Fibroblast of pulmonary artery (primary cell): ENCODE measurements at regions not wholly inside any gene's neighbourhood (a gene's known extent, or its start where the extent isn't known, plus 50 kb on each side); places are given as distances from the start of the nearest gene placed in this dataset.
A peak's percentile ranks its signal among the peaks of the same experiment; 100 is the strongest.

Experiments used
- DNase-seq: peaks from one replicate; pipeline ENCODE4 v3.0.0-alpha.2; 2010; ENCODE audit warnings: low read depth
- H3K4me3 ChIP-seq: replicated peaks from 2 replicates; pipeline ENCODE4 v1.5.1; 2011; ENCODE audit warnings: low read depth, mild to moderate bottlenecking, control low read depth, low read length, moderate library complexity
- CTCF ChIP-seq: IDR thresholded peaks from 2 replicates; pipeline ENCODE4 v1.5.1; 2011; ENCODE audit warnings: mild to moderate bottlenecking, control low read depth, low read length, inconsistent platforms; ENCODE audit errors: missing control alignments

DNA sequence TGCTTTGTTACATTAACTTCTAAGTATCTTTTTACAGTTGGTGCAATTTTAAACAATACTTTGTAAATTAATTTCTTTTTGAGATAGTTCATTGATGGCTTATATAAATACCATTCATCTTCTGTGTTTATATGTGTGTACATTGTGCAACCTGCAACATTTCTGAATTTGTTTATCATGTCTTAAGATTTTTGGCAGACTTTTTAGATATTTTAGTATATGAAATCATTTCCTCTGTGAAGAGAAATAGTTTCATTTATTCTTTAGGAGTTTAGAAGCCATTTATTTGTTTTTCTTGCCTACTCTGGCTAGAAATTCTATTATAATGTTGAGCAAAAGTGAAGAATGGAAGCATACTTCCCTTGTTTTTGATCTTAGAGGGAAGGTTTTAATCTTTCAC is 337.8 kb upstream of the DSEL start:
- DNase-seq: peak; percentile 62
- H3K4me3 ChIP-seq: no peak overlapping the region
- TF ChIP-seq CTCF: no peak

DNA sequence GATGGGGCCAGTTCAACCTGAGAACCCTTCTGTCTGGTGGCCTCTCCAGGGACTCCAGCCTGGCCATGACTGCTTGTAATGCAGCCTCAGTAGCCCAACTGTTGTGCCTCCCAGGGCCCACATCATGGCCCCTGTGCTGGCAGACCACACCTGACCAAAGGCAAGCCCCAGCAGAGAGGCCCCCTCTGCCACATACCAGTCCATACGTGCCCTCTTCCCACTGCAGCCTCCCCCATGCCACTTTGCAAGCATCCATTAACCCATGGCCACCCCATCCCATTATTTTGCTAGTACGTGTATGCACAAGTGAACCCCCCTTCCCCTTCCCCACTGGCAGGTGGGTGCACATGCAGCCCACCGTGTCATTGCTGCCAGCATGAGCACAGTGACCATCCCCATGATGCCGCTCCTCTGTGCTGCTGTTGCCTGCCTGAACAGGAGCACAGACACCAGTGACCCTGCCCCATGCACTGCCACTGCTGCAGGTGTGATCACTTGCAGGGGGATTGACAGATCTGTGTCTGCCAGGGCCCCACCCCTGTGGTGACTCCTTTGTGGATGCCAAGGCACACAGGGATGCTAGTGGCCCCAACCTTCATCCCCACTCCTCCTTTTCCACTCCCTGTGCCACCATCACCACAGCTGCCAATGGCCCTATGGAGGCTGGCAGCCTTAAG is 330.0 kb upstream of the DSEL start:
- TF ChIP-seq CTCF: no peak
- no peak for DNase-seq
- no peak overlapping the region for H3K4me3 ChIP-seq

DNA sequence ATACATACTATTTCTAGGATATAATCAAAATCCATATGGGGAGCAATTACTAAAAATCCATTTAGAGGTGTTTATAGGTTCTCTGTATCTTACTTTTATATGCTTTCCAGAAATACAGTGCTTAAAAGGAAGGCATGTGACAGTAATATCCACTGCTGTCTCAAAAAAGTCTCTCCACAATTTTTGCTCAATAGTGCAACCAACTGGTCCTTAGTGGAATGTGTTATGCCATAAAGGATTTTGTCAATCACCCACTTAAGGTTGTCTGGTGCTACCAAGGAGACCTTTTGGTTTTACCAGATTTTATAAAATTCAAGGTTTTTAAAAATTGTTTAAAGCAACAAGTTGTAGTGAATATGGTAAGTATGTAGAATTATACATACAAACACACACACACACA is 328.5 kb upstream of the DSEL start:
- peak; percentile 45 for DNase-seq
- TF ChIP-seq CTCF: peak; percentile 33
- no peak overlapping the region for H3K4me3 ChIP-seq

DNA sequence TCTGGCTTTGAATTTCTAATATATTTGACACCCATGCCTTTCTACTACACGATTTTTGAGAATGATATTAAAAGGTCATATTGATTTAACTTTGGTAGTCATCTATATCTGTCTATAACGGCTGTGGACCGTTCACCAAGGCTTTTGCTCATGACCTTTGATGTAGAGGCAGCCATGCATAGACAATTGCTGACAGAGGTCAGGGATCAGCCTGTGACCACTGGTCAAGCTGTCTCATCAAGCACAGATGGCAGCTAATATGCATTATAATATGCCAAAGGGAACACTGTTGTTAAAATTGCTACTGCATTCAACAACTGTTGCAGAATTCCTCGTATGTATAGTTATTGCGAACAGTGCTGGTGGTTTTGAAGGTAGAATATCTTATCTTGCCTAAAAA is 323.9 kb upstream of the DSEL start:
- DNase-seq: no peak
- no peak overlapping the region for H3K4me3 ChIP-seq
- no peak for TF ChIP-seq CTCF

- DNase-seq: no peak
- no peak overlapping the region for H3K4me3 ChIP-seq
- TF ChIP-seq CTCF: no peak
Measured at GRCh38 chr18:67818432-67818831, 301.9 kb upstream of the DSEL start.

GRCh38 chr18:67815280-67815679 is 298.8 kb upstream of the DSEL start:
- no peak for TF ChIP-seq CTCF
- no peak for DNase-seq
- no peak overlapping the region for H3K4me3 ChIP-seq

GRCh38 chr18:67813380-67814028 is 297.0 kb upstream of the DSEL start:
- no peak overlapping the region for H3K4me3 ChIP-seq
- TF ChIP-seq CTCF: no peak
- peak; percentile 17 for DNase-seq
